K562 (cell line): ENCODE measurements at regions not wholly inside any gene's neighbourhood (a gene's known extent, or its start where the extent isn't known, plus 50 kb on each side); places are given as distances from the start of the nearest gene placed in this dataset.

Source experiments
- ELF1 ChIP-seq: fragments of 200-800 bp; sonication (Bioruptor generic); IDR thresholded peaks from 2 replicates; pipeline ENCODE4 v1.6.1; 2016; ENCODE audit warnings: missing genetic modification characterization, missing compliant biosample characterization
- EWSR1 ChIP-seq: fragments of 450-650 bp; IDR thresholded peaks from 2 replicates; pipeline ENCODE4 v1.6.1; 2018; ENCODE audit warnings: borderline replicate concordance, mild to moderate bottlenecking, low read depth, moderate library complexity; ENCODE audit not compliant: partially characterized antibody
- SP1 ChIP-seq: sonication (generic); formaldehyde crosslinking; IDR thresholded peaks from 2 replicates; pipeline ENCODE4 v1.8.1; 2022; ENCODE audit warnings: mild to moderate bottlenecking, missing genetic modification reagents

DNA sequence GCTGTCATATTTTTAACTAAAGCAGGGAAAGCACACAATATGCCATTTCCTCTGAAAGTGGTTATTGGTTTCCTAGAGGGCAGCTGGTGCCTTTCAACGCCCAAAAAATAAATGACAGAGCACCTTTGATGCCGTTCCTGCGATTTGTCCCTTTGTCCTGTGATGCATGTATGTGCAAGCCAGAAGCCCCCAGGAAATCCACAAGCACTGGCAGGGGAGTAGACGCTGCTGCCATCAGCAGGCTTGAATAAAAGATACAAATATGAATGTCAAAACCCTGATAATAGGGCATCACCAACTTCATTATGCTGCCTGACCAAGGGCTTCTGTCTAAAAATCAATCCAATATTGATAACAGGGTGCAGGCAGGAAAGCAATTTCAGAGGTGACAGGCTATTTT, 246.1 kb downstream of the FBXO15 start:
- TF ChIP-seq ELF1 (tag) (no peak), EWSR1 (no peak), SP1 (no peak)
